ENCODE measurements at regions not wholly inside any gene's neighbourhood (a gene's known extent, or its start where the extent isn't known, plus 50 kb on each side); places are given as distances from the start of the nearest gene placed in this dataset.
A peak's percentile ranks its signal among the peaks of the same experiment; 100 is the strongest.

- intact Hi-C loops (cut with DNase I), result no loop called here
- no peak for ATAC-seq
- DNase-seq (ENCODE audit: missing footprints), result no peak
Observed at GRCh38 chr3:82800248-82800647, 1038.8 kb upstream of the GBE1 start.

GRCh38 chr3:82796765-82797164, 1035.3 kb upstream of the GBE1 start:
- intact Hi-C loops (cut with DNase I), result no loop called here
- DNase-seq (ENCODE audit: missing footprints), result no peak
- no peak for ATAC-seq

GRCh38 chr3:82791241-82791640, 1029.8 kb upstream of the GBE1 start:
- ATAC-seq (no peak), DNase-seq (ENCODE audit: missing footprints) (peak; percentile 44)
- intact Hi-C loops (cut with DNase I), result no loop called here

DNA sequence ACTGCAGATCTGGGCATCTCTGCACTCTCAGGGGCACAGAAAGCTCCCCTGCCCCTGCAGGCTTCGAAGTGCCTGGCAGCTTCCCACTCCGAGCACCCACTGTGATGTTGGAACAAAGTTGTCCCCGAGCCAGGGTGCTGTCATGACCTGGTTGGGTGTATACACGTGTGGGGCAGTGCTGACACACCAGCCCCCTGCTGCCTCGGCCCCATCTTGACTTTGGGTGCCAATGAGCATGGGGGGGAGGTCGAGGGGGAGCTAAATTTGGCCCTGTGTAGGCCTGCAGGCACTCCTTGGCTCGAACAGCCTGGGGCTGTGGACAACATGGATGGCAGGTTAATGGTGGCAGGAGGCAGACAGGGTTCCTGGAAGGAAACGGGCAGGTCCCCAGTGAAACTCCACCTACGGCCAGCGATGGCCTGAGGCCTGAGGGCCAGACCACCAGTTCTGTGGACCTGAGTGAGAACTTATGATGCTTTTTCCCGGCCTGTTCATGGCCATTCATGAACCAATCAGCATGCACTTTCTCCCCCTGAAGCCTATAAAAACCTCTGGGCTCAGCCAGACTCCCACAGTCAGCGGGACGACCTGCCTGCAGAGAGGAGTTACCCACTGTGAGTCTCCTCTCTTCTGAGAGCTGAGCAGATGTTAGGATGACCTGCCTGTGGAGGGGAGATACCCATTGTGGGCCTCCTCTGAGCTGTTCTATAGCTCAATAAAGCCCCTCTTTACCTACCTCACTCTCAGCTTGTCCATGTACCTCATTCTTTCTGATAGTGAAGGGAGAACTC, 1029.1 kb upstream of the GBE1 start:
- DNase-seq (ENCODE audit: missing footprints) (no peak), ATAC-seq (no peak)
- intact Hi-C loops (cut with DNase I), result no loop called here

DNA sequence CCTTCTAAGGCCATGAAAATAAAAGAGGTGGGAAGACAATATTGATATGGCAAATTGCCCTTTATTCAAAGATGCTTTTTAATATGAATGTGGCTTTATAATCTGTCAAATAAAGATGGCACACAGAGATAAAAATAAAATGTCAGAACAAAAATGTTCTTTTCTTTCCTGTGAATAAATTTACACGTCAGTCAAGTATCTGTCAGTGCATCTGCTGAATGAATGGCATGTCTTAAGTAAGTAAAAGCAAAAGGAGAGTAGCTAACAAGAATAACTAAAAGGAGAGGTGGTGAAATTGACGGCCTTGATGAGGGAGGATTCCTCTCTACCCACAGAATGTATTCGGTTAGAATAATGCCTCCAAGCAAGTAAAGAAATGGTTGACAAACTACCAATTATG, 1021.7 kb upstream of the GBE1 start:
- ATAC-seq, result no peak

DNA sequence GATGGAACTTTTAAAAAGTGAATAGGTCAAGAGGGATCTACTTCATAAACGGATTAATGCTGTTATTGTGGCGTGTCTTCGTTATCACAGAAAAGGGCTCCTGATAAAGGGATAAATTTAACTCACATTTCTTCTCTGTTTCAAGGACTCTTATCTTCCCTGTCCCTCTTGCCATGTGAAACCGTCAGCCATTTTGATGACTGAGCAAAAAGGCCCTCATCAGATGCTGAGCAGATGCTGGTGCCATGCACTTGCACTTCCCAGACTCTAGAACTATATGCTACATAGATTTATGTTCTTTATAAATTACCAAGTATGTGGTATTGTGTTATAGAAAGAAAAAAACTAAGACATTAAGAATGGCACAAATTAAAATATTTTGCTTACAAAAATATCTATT, 1011.8 kb upstream of the GBE1 start:
- DNase-seq (ENCODE audit: missing footprints) (no peak), ATAC-seq (no peak)
- intact Hi-C loops (cut with DNase I), result no loop called here

More for the DNA sequence above, 1021.7 kb upstream of the GBE1 start:
- intact Hi-C loops (cut with DNase I), result no loop called here
- no peak for DNase-seq (ENCODE audit: missing footprints)

DNA sequence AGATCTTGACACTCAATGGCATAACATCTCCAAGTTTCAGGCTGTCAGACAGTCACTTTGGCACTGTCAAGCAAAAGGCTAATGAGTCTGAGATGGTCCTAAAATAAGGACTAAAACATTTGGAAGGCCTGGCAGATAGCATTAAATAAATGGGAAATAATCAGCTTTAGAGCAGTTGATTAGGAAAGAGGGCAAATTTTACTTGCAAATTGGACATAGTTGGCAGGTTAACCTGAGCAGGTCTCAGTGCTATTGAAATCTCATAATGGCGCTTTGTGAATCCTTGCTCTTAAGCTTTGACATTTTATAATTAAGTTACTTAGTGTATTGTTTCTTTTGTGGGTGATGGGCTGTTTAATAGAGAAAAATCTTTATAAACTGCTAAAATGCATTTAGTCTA, 1003.1 kb upstream of the GBE1 start:
- ATAC-seq (no peak), DNase-seq (ENCODE audit: missing footprints) (no peak)
- intact Hi-C loops (cut with DNase I), result no loop called here

GRCh38 chr3:82761858-82762257, 1000.4 kb upstream of the GBE1 start:
- no peak for DNase-seq (ENCODE audit: missing footprints)
- ATAC-seq, result no peak
- intact Hi-C loops (cut with DNase I), result no loop called here

- ATAC-seq (no peak), DNase-seq (ENCODE audit: missing footprints) (no peak)
- intact Hi-C loops (cut with DNase I), result no loop called here
Observed at GRCh38 chr3:82745544-82745943, 984.1 kb upstream of the GBE1 start.

GRCh38 chr3:82743196-82743595, 981.8 kb upstream of the GBE1 start:
- DNase-seq (ENCODE audit: missing footprints) (peak; percentile 37), ATAC-seq (peak; percentile 67)

DNA sequence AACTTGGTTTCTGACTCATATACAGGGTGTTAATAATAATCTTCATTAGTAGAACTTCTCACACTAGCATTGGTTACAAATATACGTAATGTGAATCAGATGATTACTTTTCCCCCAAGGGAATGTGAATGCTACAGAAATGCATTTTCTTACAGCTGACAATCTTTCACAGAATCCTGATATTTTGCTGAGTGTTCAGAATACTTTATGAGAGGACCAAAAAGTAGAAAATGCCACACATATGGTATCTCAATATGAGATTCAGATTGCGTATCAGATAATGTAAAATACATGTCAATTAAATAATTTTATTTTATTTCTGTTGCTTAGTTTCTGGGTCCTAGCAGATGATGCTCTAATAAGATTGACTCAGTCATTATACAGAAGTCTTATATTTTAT, 979.9 kb upstream of the GBE1 start:
- ATAC-seq (no peak), DNase-seq (ENCODE audit: missing footprints) (no peak)

More at GRCh38 chr3:82743196-82743595, 981.8 kb upstream of the GBE1 start:
- intact Hi-C loops (cut with DNase I), result no loop called here

GRCh38 chr3:82739390-82739789, 977.9 kb upstream of the GBE1 start:
- DNase-seq (ENCODE audit: missing footprints) (no peak), ATAC-seq (no peak)
- intact Hi-C loops (cut with DNase I), result no loop called here

More for the DNA sequence above, 979.9 kb upstream of the GBE1 start:
- intact Hi-C loops (cut with DNase I), result no loop called here

DNA sequence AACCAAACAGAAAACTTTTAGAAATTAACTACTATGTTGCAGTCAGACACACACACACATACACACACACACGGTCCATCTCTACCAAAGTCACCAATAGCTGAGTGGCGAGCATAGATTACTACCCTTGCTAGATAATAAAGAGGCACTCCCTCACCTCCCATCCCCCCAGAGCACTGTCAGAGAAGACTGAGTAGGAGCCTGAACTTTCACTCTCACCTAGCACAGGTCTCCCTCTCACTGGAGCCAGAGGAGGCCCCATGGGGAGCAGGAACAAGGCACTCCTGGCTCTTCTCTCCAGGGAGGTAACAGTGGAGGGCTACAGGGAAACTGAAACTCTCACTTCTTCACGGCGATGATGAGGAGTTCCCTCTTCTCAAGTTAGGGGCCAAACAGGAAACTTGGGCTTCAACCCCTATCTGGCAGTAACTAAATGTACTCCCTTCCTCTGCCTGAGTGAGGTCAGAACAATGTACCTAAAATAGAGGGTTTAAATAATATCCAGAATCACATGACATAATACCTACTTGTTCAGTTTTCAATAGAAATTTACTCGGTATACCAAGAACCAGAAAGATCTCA, 975.3 kb upstream of the GBE1 start:
- intact Hi-C loops (cut with DNase I), result no loop called here
- ATAC-seq, result no peak
- DNase-seq (ENCODE audit: missing footprints), result no peak

DNA sequence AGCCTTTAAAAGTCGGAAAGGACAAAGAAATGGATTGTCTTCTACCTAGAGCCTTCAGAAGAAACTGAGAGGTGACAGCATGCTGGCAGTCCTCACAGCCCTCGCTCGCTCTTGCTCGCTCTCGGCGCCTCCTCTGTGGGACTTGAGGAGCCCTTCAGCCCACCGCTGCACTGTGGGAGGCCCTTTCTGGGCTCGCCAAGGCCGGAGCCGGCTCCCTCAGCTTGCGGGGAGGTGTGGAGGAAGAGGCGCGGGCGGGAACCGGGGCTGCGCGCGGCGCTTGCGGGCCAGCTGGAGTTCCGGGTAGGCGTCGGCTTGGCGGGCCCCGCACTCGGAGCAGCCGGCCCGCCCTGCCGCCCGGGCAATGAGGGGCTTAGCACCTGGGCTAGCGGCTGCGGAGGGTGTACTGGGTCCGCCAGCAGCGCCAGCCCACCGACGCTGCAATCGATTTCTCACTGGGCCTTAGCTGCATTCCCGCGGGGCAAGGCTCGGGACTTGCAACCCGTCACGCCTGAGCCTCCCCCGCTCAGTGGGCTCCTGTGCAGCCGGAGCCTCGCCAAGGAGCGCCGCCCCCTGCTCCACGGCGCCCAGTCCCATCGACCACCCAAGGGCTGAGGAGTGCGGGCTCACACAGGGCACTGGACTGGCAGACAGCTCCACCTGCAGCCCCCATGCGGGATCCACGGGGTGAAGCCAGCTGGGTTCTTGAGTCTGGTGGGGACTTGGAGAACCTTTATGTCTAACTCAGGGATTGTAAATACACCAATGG, 953.8 kb upstream of the GBE1 start:
- no peak for ATAC-seq
- intact Hi-C loops (cut with DNase I), result no loop called here
- no peak for DNase-seq (ENCODE audit: missing footprints)

DNA sequence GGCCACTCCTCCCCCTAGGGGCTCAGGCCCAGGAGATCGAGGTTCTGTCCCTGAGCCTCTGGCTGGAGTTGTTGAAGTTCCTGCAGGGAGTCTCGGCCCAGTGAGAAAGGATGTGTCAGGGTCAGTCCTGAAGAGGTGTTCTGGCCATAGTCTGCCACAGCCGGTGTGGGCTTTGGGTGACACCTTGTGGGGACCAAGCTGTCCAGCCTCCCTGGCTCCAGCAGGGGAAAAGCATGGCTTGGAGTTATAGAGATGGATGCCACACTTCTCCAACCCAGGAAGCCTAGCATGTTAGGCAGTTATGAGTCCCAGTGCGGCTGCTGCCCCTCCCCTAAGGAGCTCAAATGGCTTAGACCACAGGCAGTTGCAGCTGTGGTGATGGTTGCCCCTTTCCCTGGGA, 945.6 kb upstream of the GBE1 start:
- ATAC-seq, result no peak
- intact Hi-C loops (cut with DNase I), result no loop called here
- no peak for DNase-seq (ENCODE audit: missing footprints)

DNA sequence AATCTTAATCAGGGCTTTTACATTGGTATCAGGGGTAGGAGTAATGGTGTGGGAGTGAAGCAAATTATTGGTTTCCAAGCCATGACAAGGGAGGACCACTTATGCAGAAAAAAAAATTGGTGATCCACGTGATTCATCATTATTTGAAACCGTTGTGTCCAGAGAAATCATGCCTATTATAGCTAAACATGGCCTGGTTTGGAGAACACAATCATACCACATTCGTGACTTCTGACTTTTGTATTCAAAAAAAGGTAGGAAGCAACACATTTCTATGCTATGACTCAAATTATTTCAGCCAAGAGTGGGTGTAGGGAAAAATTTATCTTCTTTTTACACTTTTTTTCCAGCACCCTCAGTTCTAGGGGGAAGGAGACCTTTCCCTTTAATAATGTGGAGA, 924.3 kb upstream of the GBE1 start:
- intact Hi-C loops (cut with DNase I), result no loop called here
- ATAC-seq, result no peak
- DNase-seq (ENCODE audit: missing footprints), result no peak

- intact Hi-C loops (cut with DNase I), result no loop called here
- no peak for DNase-seq (ENCODE audit: missing footprints)
- ATAC-seq, result no peak
Observed at GRCh38 chr3:82676356-82677026, 915.0 kb upstream of the GBE1 start.

GRCh38 chr3:82672966-82673365, 911.5 kb upstream of the GBE1 start:
- ATAC-seq (no peak), DNase-seq (ENCODE audit: missing footprints) (no peak)
- intact Hi-C loops (cut with DNase I), result no loop called here

DNA sequence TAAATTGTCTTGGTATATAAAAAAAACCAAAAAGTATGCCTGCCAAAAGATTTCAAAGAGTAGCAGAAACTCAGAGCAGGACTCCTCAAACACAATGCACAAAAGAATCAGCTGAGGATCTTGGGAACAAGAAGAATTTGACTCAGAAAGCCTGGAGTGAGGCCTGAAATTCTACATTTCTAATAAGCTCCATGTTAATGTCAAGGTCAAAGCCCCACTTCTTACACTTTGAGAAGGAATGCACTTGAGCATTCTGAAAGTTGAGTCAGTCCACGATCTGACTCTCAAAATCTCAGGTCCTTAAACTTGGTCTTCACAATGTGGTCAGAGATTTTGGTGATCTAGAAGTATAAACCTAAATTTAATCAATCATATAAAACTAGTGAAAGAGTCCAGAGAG, 910.0 kb upstream of the GBE1 start:
- DNase-seq (ENCODE audit: missing footprints) (no peak), ATAC-seq (no peak)
- intact Hi-C loops (cut with DNase I), result no loop called here

DNA sequence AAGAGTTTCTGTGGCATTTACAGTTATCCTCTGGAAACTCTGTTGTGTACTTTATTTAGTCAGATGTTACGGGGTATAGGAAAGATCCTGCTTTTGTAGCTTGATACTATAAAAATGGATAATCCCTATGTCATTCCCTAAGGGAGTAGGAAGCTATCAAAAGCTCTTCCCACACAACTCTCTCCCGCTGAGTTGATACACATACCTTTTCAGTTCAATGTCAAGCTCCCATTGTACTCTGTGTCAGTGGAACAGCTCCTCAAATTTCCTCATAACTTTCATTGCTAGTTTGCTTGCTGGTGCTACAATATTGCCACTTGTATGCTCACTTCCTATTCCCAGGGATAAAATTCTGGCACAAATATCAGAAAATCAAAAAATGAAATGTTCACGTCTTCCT, 893.3 kb upstream of the GBE1 start:
- DNase-seq (ENCODE audit: missing footprints), result no peak
- intact Hi-C loops (cut with DNase I), result no loop called here
- no peak for ATAC-seq

Data from Right ventricle myocardium inferior (tissue), 1 donor.